Stimulated activated CD4-positive, alpha-beta T cell treated with anti-CD3 and anti-CD28 coated beads, Interleukin-15, amount 100 ng/mL, for 24 hours (primary cell): ENCODE measurements at regions not wholly inside any gene's neighbourhood (a gene's known extent, or its start where the extent isn't known, plus 50 kb on each side); places are given as distances from the start of the nearest gene placed in this dataset.
"Not testable (repeated sequence)": the region's sequence is repeated elsewhere in the genome, so short reads cannot be mapped to it uniquely, and the experiment has no call there.

Experiments used
- DNase-seq: peaks from one replicate; pipeline ENCODE4 v3.0.0-alpha.2; 2020

GRCh38 chr3:193805448-193805847, 212.4 kb downstream of the OPA1 start:
- no peak for DNase-seq

- no peak for DNase-seq
Measured at GRCh38 chr3:193808317-193808716, 215.3 kb downstream of the OPA1 start.

- no peak for DNase-seq
Measured at GRCh38 chr3:193809106-193809505, 216.1 kb downstream of the OPA1 start.

- DNase-seq = no peak
Measured at GRCh38 chr3:193812078-193812725, 219.2 kb downstream of the OPA1 start.

- DNase-seq = no peak
Measured at GRCh38 chr3:193812791-193813500, 219.9 kb downstream of the OPA1 start.

- DNase-seq = no peak
Measured at GRCh38 chr3:193813501-193813830, 220.5 kb downstream of the OPA1 start.

GRCh38 chr3:193814166-193814892, 221.3 kb downstream of the OPA1 start:
- no peak for DNase-seq

- no peak for DNase-seq
Measured at GRCh38 chr3:193815246-193816027, 222.4 kb downstream of the OPA1 start.

- DNase-seq = no peak
Measured at GRCh38 chr3:193816028-193816395, 223.0 kb downstream of the OPA1 start.

- no peak for DNase-seq
Measured at GRCh38 chr3:193816656-193817311, 223.8 kb downstream of the OPA1 start.

GRCh38 chr3:193819117-193820010, 226.4 kb downstream of the OPA1 start:
- DNase-seq = no peak

GRCh38 chr3:193821151-193821668, 228.2 kb downstream of the OPA1 start:
- DNase-seq = no peak

- no peak for DNase-seq
Measured at GRCh38 chr3:193822492-193823212, 229.6 kb downstream of the OPA1 start.

- DNase-seq = not testable (repeated sequence)
Measured at GRCh38 chr3:193823213-193823605, 230.2 kb downstream of the OPA1 start.

- no peak for DNase-seq
Measured at GRCh38 chr3:193824365-193824764, 231.4 kb downstream of the OPA1 start.

GRCh38 chr3:193825617-193826016, 232.6 kb downstream of the OPA1 start:
- no peak for DNase-seq

- no peak for DNase-seq
Measured at GRCh38 chr3:193826159-193826795, 233.3 kb downstream of the OPA1 start.

- no peak for DNase-seq
Measured at GRCh38 chr3:193827040-193827669, 234.1 kb downstream of the OPA1 start.

GRCh38 chr3:193827871-193828270, 234.9 kb downstream of the OPA1 start:
- no peak for DNase-seq

- DNase-seq = no peak
Measured at GRCh38 chr3:193828477-193828876, 235.5 kb downstream of the OPA1 start.
